ENCODE measurements at regions not wholly inside any gene's neighbourhood (a gene's known extent, or its start where the extent isn't known, plus 50 kb on each side); places are given as distances from the start of the nearest gene placed in this dataset.

GRCh38 chr17:73706858-73707257 lies 62.6 kb upstream of the SDK2 start:
- no peak for ATAC-seq
- Histone ChIP-seq H3K27me3 (peaks cover 69% of the 10 kb centered on the region), H3K36me3 (no peaks in the 10 kb centered on the region), H3K9me3 (peaks cover 0 to 13% (median 0%) of the 10 kb centered on the region in 3 donors), H3K27ac (no peak overlapping the region), H3K4me1 (no peaks in the 10 kb centered on the region), H3K4me3 (no peak overlapping the region)
- no peak for TF ChIP-seq CTCF (IDR thresholded peaks at IDR 0.05)
- TF ChIP-seq POLR2AphosphoS5 (IDR thresholded peaks at IDR 0.05): no peak
- no peak for TF ChIP-seq POLR2A (IDR thresholded peaks at IDR 0.05)
- no peak for TF ChIP-seq EP300 (IDR thresholded peaks at IDR 0.05)
- 67 to 74% methylated on average over 6 to 9 of the region's 9 CpGs for WGBS, 2 donors (ENCODE audit: low coverage in 1 of 2)

- Histone ChIP-seq H3K27me3 (peaks cover 74% of the 10 kb centered on the region), H3K36me3 (no peaks in the 10 kb centered on the region), H3K9me3 (peaks cover 0 to 13% (median 0%) of the 10 kb centered on the region in 3 donors), H3K27ac (no peak overlapping the region), H3K4me3 (no peak overlapping the region), H3K4me1 (no peaks in the 10 kb centered on the region)
- TF ChIP-seq CTCF (IDR thresholded peaks at IDR 0.05) (no peak), POLR2A (IDR thresholded peaks at IDR 0.05) (no peak), EP300 (IDR thresholded peaks at IDR 0.05) (no peak)
- no peak for ATAC-seq
- WGBS, 2 donors (ENCODE audit: low coverage in 1 of 2): 53 to 84% methylated on average over 3 to 4 of the region's 4 CpGs
These were observed 63.1 kb upstream of the SDK2 start for GRCh38 chr17:73707358-73707757.

- no peak overlapping the region for H3K4me3 ChIP-seq
- no peak overlapping the region for H3K27ac ChIP-seq
- no peaks in the 10 kb centered on the region for H3K36me3 ChIP-seq
- no peaks in the 10 kb centered on the region for H3K4me1 ChIP-seq
- TF ChIP-seq EP300 (IDR thresholded peaks at IDR 0.05) (no peak), CTCF (IDR thresholded peaks at IDR 0.05) (peak in 3 of 4 experiments; percentile 47 to 74 (median 58))
- 0 to 11% methylated on average over 1 to 7 of the region's 15 CpGs for WGBS, 2 donors (ENCODE audit: low coverage in 1 of 2)
- peaks cover 85% of the 10 kb centered on the region for H3K27me3 ChIP-seq
- ATAC-seq: no peak
- H3K9me3 ChIP-seq: peaks cover 0 to 13% (median 0%) of the 10 kb centered on the region in 3 donors
These were observed 65.9 kb upstream of the SDK2 start for GRCh38 chr17:73710095-73710592.

GRCh38 chr17:73711184-73711583 lies 66.9 kb upstream of the SDK2 start:
- no peak for ATAC-seq
- Histone ChIP-seq H3K27me3 (peaks cover 90% of the 10 kb centered on the region), H3K4me3 (no peak overlapping the region), H3K36me3 (no peaks in the 10 kb centered on the region), H3K27ac (no peak overlapping the region), H3K4me1 (no peaks in the 10 kb centered on the region), H3K9me3 (peaks cover 0 to 13% (median 0%) of the 10 kb centered on the region in 3 donors)
- TF ChIP-seq POLR2AphosphoS5 (IDR thresholded peaks at IDR 0.05) (no peak), EP300 (IDR thresholded peaks at IDR 0.05) (no peak), POLR2A (IDR thresholded peaks at IDR 0.05) (no peak), CTCF (IDR thresholded peaks at IDR 0.05) (no peak)
- 58 to 74% methylated on average over 3 to 4 of the region's 5 CpGs for WGBS, 2 donors (ENCODE audit: low coverage in 1 of 2)

GRCh38 chr17:73711916-73712315 lies 67.7 kb upstream of the SDK2 start:
- no peaks in the 10 kb centered on the region for H3K4me1 ChIP-seq

More at GRCh38 chr17:73711916-73712315, 67.7 kb upstream of the SDK2 start:
- Histone ChIP-seq H3K27ac (no peak overlapping the region), H3K9me3 (peaks cover 0 to 10% (median 0%) of the 10 kb centered on the region in 3 donors), H3K4me3 (no peak overlapping the region), H3K36me3 (no peaks in the 10 kb centered on the region), H3K27me3 (peaks cover 90% of the 10 kb centered on the region)
- no peak for ATAC-seq
- 77 to 100% methylated on average over 2 to 3 of the region's 8 CpGs for WGBS, 2 donors (ENCODE audit: low coverage in 1 of 2)
- no peak for TF ChIP-seq POLR2A (IDR thresholded peaks at IDR 0.05)
- TF ChIP-seq POLR2AphosphoS5 (IDR thresholded peaks at IDR 0.05): no peak
- no peak for TF ChIP-seq CTCF (IDR thresholded peaks at IDR 0.05)
- no peak for TF ChIP-seq EP300 (IDR thresholded peaks at IDR 0.05)
